GM21737 (cell line): ENCODE measurements at regions not wholly inside any gene's neighbourhood (a gene's known extent, or its start where the extent isn't known, plus 50 kb on each side); places are given as distances from the start of the nearest gene placed in this dataset.
"Not testable (repeated sequence)": the region's sequence is repeated elsewhere in the genome, so short reads cannot be mapped to it uniquely, and the experiment has no call there.

Experiments
- ATAC-seq: cut with Tn5 transposase; IDR thresholded peaks from one replicate; pipeline ENCODE4 v1.9.1; 2021; ENCODE audit warnings: mild to moderate bottlenecking, moderate library complexity; ENCODE audit not compliant: unreplicated experiment

- no peak for ATAC-seq
These were observed 149.2 kb upstream of the SYT10 start for GRCh38 chr12:33588725-33589405.

GRCh38 chr12:33589576-33590114 is 150.0 kb upstream of the SYT10 start:
- ATAC-seq: no peak

- no peak for ATAC-seq
These were observed 154.1 kb upstream of the SYT10 start for GRCh38 chr12:33593753-33594152.

- ATAC-seq: no peak
These were observed 156.4 kb upstream of the SYT10 start for GRCh38 chr12:33596061-33596460.

GRCh38 chr12:33596814-33597213 is 157.2 kb upstream of the SYT10 start:
- no peak for ATAC-seq

- no peak for ATAC-seq
These were observed 162.9 kb upstream of the SYT10 start for GRCh38 chr12:33602515-33602914.

GRCh38 chr12:33605757-33606156 is 166.1 kb upstream of the SYT10 start:
- no peak for ATAC-seq

GRCh38 chr12:33609910-33610309 is 170.3 kb upstream of the SYT10 start:
- ATAC-seq: no peak

- ATAC-seq: no peak
These were observed 175.0 kb upstream of the SYT10 start for GRCh38 chr12:33614630-33615029.

- no peak for ATAC-seq
These were observed 177.6 kb upstream of the SYT10 start for GRCh38 chr12:33617218-33617617.

- ATAC-seq: no peak
These were observed 188.5 kb upstream of the SYT10 start for GRCh38 chr12:33628087-33628486.

GRCh38 chr12:33634544-33634943 is 194.9 kb upstream of the SYT10 start:
- no peak for ATAC-seq

- not testable (repeated sequence) for ATAC-seq
These were observed 197.3 kb upstream of the SYT10 start for GRCh38 chr12:33636930-33637329.

- no peak for ATAC-seq
These were observed 200.4 kb upstream of the SYT10 start for GRCh38 chr12:33639975-33640374.

- no peak for ATAC-seq
These were observed 210.4 kb upstream of the SYT10 start for GRCh38 chr12:33649992-33650391.

GRCh38 chr12:33650832-33651231 is 211.2 kb upstream of the SYT10 start:
- ATAC-seq: no peak

GRCh38 chr12:33653362-33653761 is 213.7 kb upstream of the SYT10 start:
- no peak for ATAC-seq

GRCh38 chr12:33654313-33654712 is 214.7 kb upstream of the SYT10 start:
- ATAC-seq: no peak

GRCh38 chr12:33663000-33663654 is 223.5 kb upstream of the SYT10 start:
- no peak for ATAC-seq

- no peak for ATAC-seq
These were observed 229.7 kb upstream of the SYT10 start for GRCh38 chr12:33669349-33669748.

GRCh38 chr12:33670284-33670683 is 230.7 kb upstream of the SYT10 start:
- ATAC-seq: no peak

- ATAC-seq: no peak
These were observed 232.1 kb upstream of the SYT10 start for GRCh38 chr12:33671676-33672075.
